ENCODE measurements at regions not wholly inside any gene's neighbourhood (a gene's known extent, or its start where the extent isn't known, plus 50 kb on each side); places are given as distances from the start of the nearest gene placed in this dataset.

- Histone ChIP-seq H3K9me3 (ENCODE audit: low read length) (no peaks in the 10 kb centered on the region), H3K4me3 (replicated peaks in 1 of 3; ENCODE audit: insufficient read depth in 1 of 3, low read depth in 2 of 3, low read length in 3 of 3) (peak overlapping the region in 1 of 3 experiments; percentile 15; a peak in 1 of 6 replicates), H3K4me1 (ENCODE audit: insufficient read depth, low read length) (peaks cover 26% of the 10 kb centered on the region), H2AFZ (ENCODE audit: low read length) (no peak overlapping the region), H3K27me3 (ENCODE audit: control insufficient read depth in 1 of 2, insufficient read depth in 2 of 2, low read length in 2 of 2) (peaks cover 24 to 86% of the 10 kb centered on the region in 2 experiments; a peak in 4 of 5 replicates), H3K9ac (ENCODE audit: insufficient read depth, low read depth, low read length) (no peak overlapping the region), H3K79me2 (ENCODE audit: insufficient read depth, low read length) (no peaks in the 10 kb centered on the region), H3K4me2 (ENCODE audit: low read depth, low read length) (peak overlapping the region; percentile 53), H3K27ac (ENCODE audit: extremely low read length, insufficient read depth, low read length) (no peak overlapping the region), H3K36me3 (replicated peaks in 1 of 2; ENCODE audit: control insufficient read depth in 1 of 2, insufficient read depth in 2 of 2, low read length in 2 of 2) (no peaks in the 10 kb centered on the region), H4K20me1 (ENCODE audit: insufficient read depth, low read length) (no peaks in the 10 kb centered on the region)
- intact Hi-C loops (cut with micrococcal nuclease; ENCODE audit: unreplicated experiment) (no loop called here), in situ Hi-C loops (cut with HindIII; ENCODE audit: extremely low pct_ligation_motif_present, low pct_unique_long_range_greater_than_20kb) (no loop called here)
- WGBS (ENCODE audit: low lambda C conversion rate), result 43% methylated on average over 25 of the region's 25 CpGs
- peak; percentile 27 for ATAC-seq
- FAIRE-seq, result no peak
- TF ChIP-seq ATF7-NPFF (CRISPR knock-in tag; IDR thresholded peaks at IDR 0.05; ENCODE audit: low read depth) (0 out of 2 replicates have a peak, but pooled peaks have one; percentile 29), ZBTB20 (CRISPR knock-in tag; IDR thresholded peaks at IDR 0.05; ENCODE audit: borderline replicate concordance, low read depth) (no peak), ZNF274 (CRISPR knock-in tag; IDR thresholded peaks at IDR 0.05) (peak; percentile 46; the same call in 1 of the 2 replicates), TCF7L2 (IDR thresholded peaks at IDR 0.05; ENCODE audit: low read depth, low read length) (no peak), ZBTB38 (CRISPR knock-in tag; IDR thresholded peaks at IDR 0.05) (0 out of 2 replicates have a peak, but pooled peaks have one; percentile 12), ZNF709 (CRISPR knock-in tag; IDR thresholded peaks at IDR 0.05) (no peak), ZNF598 (CRISPR knock-in tag; IDR thresholded peaks at IDR 0.05; ENCODE audit: borderline replicate concordance) (0 out of 2 replicates have a peak, but pooled peaks have one; percentile 9), ZNF432 (CRISPR knock-in tag; IDR thresholded peaks at IDR 0.05; ENCODE audit: borderline replicate concordance) (no peak), CTCF (CRISPR knock-in tag; IDR thresholded peaks at IDR 0.05) (peak; percentile 26; the same call in 1 of the 2 replicates), MYC (CRISPR knock-in tag; IDR thresholded peaks at IDR 0.05; ENCODE audit: borderline replicate concordance) (no peak), HNRNPLL (IDR thresholded peaks at IDR 0.05; ENCODE audit: low read depth, low read length, poor library complexity, severe bottlenecking) (peak; percentile 15)
- ChIA-PET CTCF (ENCODE audit: low intra/inter-chr PET ratio, low total read pairs) (no interaction called here), POLR2A (no interaction called here)
- DNase-seq (ENCODE audit: low spot score), result no peak
- no TSS peak for BruUV-seq (replicated peaks)
Measured at GRCh38 chr20:62529896-62530642, 54.3 kb upstream of the GATA5 start.

All from HepG2 (cell line).